Activated CD8-positive, alpha-beta memory T cell treated with anti-CD3 and anti-CD28 coated beads, Interleukin-2, amount 50 U/mL, for 4 hours (primary cell): ENCODE measurements at regions not wholly inside any gene's neighbourhood (a gene's known extent, or its start where the extent isn't known, plus 50 kb on each side); places are given as distances from the start of the nearest gene placed in this dataset.
"Not testable (repeated sequence)": the region's sequence is repeated elsewhere in the genome, so short reads cannot be mapped to it uniquely, and the experiment has no call there.

Experiments used
- DNase-seq: peaks from one replicate; pipeline ENCODE4 v3.0.0-alpha.2; 2020

- DNase-seq, result no peak
These were observed 512.3 kb upstream of the RAB6C start for GRCh38 chr2:129467012-129467779.

- DNase-seq, result no peak
These were observed 511.5 kb upstream of the RAB6C start for GRCh38 chr2:129467941-129468340.

- no peak for DNase-seq
These were observed 510.6 kb upstream of the RAB6C start for GRCh38 chr2:129468879-129469278.

GRCh38 chr2:129469389-129469788, 510.1 kb upstream of the RAB6C start:
- DNase-seq, result no peak

GRCh38 chr2:129469871-129470270, 509.6 kb upstream of the RAB6C start:
- no peak for DNase-seq

- DNase-seq, result no peak
These were observed 500.5 kb upstream of the RAB6C start for GRCh38 chr2:129478902-129479517.

- no peak for DNase-seq
These were observed 499.6 kb upstream of the RAB6C start for GRCh38 chr2:129479892-129480291.

- DNase-seq, result no peak
These were observed 498.7 kb upstream of the RAB6C start for GRCh38 chr2:129480790-129481189.

- no peak for DNase-seq
These were observed 497.9 kb upstream of the RAB6C start for GRCh38 chr2:129481306-129482219.

GRCh38 chr2:129482626-129483025, 496.8 kb upstream of the RAB6C start:
- DNase-seq, result no peak

- no peak for DNase-seq
These were observed 496.1 kb upstream of the RAB6C start for GRCh38 chr2:129483366-129483765.

- DNase-seq, result no peak
These were observed 494.2 kb upstream of the RAB6C start for GRCh38 chr2:129484999-129485897.

- DNase-seq, result no peak
These were observed 491.1 kb upstream of the RAB6C start for GRCh38 chr2:129488376-129488775.

GRCh38 chr2:129490641-129491040, 488.8 kb upstream of the RAB6C start:
- DNase-seq, result no peak

GRCh38 chr2:129491308-129491707, 488.2 kb upstream of the RAB6C start:
- no peak for DNase-seq

- DNase-seq, result no peak
These were observed 486.9 kb upstream of the RAB6C start for GRCh38 chr2:129492548-129492947.

GRCh38 chr2:129499747-129500146, 479.7 kb upstream of the RAB6C start:
- no peak for DNase-seq

GRCh38 chr2:129502781-129503180, 476.7 kb upstream of the RAB6C start:
- no peak for DNase-seq

GRCh38 chr2:129504646-129505045, 474.8 kb upstream of the RAB6C start:
- DNase-seq, result no peak

- no peak for DNase-seq
These were observed 460.5 kb upstream of the RAB6C start for GRCh38 chr2:129518937-129519336.

GRCh38 chr2:129532158-129532557, 447.3 kb upstream of the RAB6C start:
- not testable (repeated sequence) for DNase-seq

GRCh38 chr2:129548880-129549279, 430.6 kb upstream of the RAB6C start:
- no peak for DNase-seq

GRCh38 chr2:129550536-129550935, 428.9 kb upstream of the RAB6C start:
- no peak for DNase-seq
